Breast epithelium (tissue), 4 donors: ENCODE measurements at regions not wholly inside any gene's neighbourhood (a gene's known extent, or its start where the extent isn't known, plus 50 kb on each side); places are given as distances from the start of the nearest gene placed in this dataset.
A peak's percentile ranks its signal among the peaks of the same experiment; 100 is the strongest.

Source experiments
- DNase-seq, 2 donors: peaks; one replicate each; pipeline ENCODE4 v3.0.0-alpha.2; 2019; ENCODE audit warnings: low spot score in 2 of 2
- H3K27ac ChIP-seq, 2 donors: fragments of 200-600 bp; sonication (generic) in 1 of 2; one replicate each; pipeline ENCODE4 v1.5.1; 2016 to 2019; ENCODE audit warnings: mild to moderate bottlenecking in 1 of 2
- H3K27me3 ChIP-seq, 2 donors: fragments of 200-600 bp; sonication (generic) in 1 of 2; one replicate each; pipeline versions ENCODE4 v1.5.1 to v1.6.0; 2017 to 2019; ENCODE audit warnings: control low read depth in 1 of 2, mild to moderate bottlenecking in 1 of 2
- H3K36me3 ChIP-seq: fragments of 200-600 bp; one replicate; pipeline ENCODE4 v1.5.1; 2019
- H3K4me1 ChIP-seq, 2 donors: fragments of 200-600 bp; sonication (generic); one replicate each; pipeline ENCODE4 v1.5.1; 2016 to 2019; ENCODE audit warnings: control low read depth in 1 of 2
- H3K4me3 ChIP-seq, 3 donors: fragments of 200-600 bp; sonication (generic); 1 replicate in 2 of 3; 2 replicates in 1 of 3; pipeline ENCODE4 v1.5.1; 2016 to 2019; ENCODE audit warnings: mild to moderate bottlenecking in 3 of 3, moderate library complexity in 2 of 3
- H3K9me3 ChIP-seq, 2 donors: fragments of 200-600 bp; sonication (generic) in 1 of 2; one replicate each; pipeline ENCODE4 v1.5.1; 2016 to 2019; ENCODE audit warnings: control low read depth in 1 of 2
- POLR2A ChIP-seq: fragments of 450-650 bp; IDR thresholded peaks from one replicate; pipeline ENCODE4 v1.6.1; 2016; ENCODE audit warnings: antibody characterized with exemption, mild to moderate bottlenecking, moderate library complexity
- POLR2AphosphoS5 ChIP-seq, 3 donors: sonication (generic); formaldehyde crosslinking; IDR thresholded peaks; one replicate each; pipeline ENCODE4 v1.6.1; 2017; ENCODE audit warnings: antibody characterized with exemption in 3 of 3
- intact Hi-C: fragments of 100-400 bp; cut with DNase I; formaldehyde crosslinking; loops from one replicate; pipeline ENCODE4 v1.15.1; 2023; ENCODE audit warnings: low total_unique reads
- TF ChIP-seq, protein P1 (sequence below), 3 donors: fragments of 450-650 bp; IDR thresholded peaks; one replicate each; pipeline ENCODE4 v1.5.1; 2016 to 2017; ENCODE audit warnings: antibody characterized with exemption in 3 of 3, mild to moderate bottlenecking in 3 of 3, moderate library complexity in 3 of 3

DNA sequence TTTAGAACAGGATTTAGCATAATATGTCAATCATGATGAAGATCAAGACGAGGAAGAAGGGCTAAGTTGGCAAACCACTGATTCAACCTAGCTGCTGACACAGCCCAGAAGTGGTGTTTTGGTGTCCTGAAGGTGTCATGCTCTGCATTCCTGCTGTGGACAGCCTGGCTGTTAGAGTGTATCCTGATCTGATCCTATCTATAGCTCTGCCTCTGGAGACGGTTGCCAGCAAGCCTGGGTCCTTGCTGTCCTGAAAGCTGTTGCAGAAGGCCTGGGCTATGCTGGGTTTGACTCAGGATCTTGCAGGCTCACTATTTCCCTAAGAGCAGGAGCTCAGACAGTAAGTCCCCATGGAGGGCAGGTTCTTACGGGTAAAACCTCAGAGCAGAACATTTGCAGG lies 416.4 kb downstream of the TSHZ3 start:
- intact Hi-C loops: no loop called here
- DNase-seq: no peak
- no peak overlapping the region for H3K4me3 ChIP-seq

GRCh38 chr19:30930941-30931706 lies 418.1 kb downstream of the TSHZ3 start:
- peaks cover 0 to 9% of the 10 kb centered on the region in 2 donors for H3K27me3 ChIP-seq
- H3K9me3 ChIP-seq: peaks cover 0 to 7% of the 10 kb centered on the region in 2 donors
- DNase-seq: no peak
- H3K4me3 ChIP-seq: no peak overlapping the region
- intact Hi-C loops: no loop called here
- H3K27ac ChIP-seq: no peak overlapping the region
- H3K36me3 ChIP-seq: no peaks in the 10 kb centered on the region
- H3K4me1 ChIP-seq: no peaks in the 10 kb centered on the region
- TF ChIP-seq, protein P1, sequence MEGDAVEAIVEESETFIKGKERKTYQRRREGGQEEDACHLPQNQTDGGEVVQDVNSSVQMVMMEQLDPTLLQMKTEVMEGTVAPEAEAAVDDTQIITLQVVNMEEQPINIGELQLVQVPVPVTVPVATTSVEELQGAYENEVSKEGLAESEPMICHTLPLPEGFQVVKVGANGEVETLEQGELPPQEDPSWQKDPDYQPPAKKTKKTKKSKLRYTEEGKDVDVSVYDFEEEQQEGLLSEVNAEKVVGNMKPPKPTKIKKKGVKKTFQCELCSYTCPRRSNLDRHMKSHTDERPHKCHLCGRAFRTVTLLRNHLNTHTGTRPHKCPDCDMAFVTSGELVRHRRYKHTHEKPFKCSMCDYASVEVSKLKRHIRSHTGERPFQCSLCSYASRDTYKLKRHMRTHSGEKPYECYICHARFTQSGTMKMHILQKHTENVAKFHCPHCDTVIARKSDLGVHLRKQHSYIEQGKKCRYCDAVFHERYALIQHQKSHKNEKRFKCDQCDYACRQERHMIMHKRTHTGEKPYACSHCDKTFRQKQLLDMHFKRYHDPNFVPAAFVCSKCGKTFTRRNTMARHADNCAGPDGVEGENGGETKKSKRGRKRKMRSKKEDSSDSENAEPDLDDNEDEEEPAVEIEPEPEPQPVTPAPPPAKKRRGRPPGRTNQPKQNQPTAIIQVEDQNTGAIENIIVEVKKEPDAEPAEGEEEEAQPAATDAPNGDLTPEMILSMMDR (IDR thresholded peaks at IDR 0.05): no peak
- TF ChIP-seq POLR2A: no peak
- no peak for TF ChIP-seq POLR2AphosphoS5 (IDR thresholded peaks at IDR 0.05)

More for the DNA sequence above, 416.4 kb downstream of the TSHZ3 start:
- TF ChIP-seq, protein P1 (IDR thresholded peaks at IDR 0.05): no peak
- TF ChIP-seq POLR2A (no peak), POLR2AphosphoS5 (IDR thresholded peaks at IDR 0.05) (no peak)
- H3K27me3 ChIP-seq: peaks cover 0 to 9% of the 10 kb centered on the region in 2 donors
- H3K27ac ChIP-seq: no peak overlapping the region
- peaks cover 0 to 7% of the 10 kb centered on the region in 2 donors for H3K9me3 ChIP-seq
- H3K36me3 ChIP-seq: no peaks in the 10 kb centered on the region
- H3K4me1 ChIP-seq: no peaks in the 10 kb centered on the region

GRCh38 chr19:30927705-30928104 lies 421.5 kb downstream of the TSHZ3 start:
- TF ChIP-seq POLR2A: no peak
- TF ChIP-seq POLR2AphosphoS5 (IDR thresholded peaks at IDR 0.05): no peak
- TF ChIP-seq, protein P1 (IDR thresholded peaks at IDR 0.05): no peak
- Histone ChIP-seq H3K27me3 (peaks cover 0 to 9% of the 10 kb centered on the region in 2 donors), H3K27ac (no peak overlapping the region), H3K36me3 (no peaks in the 10 kb centered on the region), H3K4me3 (no peak overlapping the region), H3K4me1 (no peaks in the 10 kb centered on the region), H3K9me3 (peaks cover 0 to 7% of the 10 kb centered on the region in 2 donors)
- intact Hi-C loops: no loop called here
- DNase-seq: no peak

GRCh38 chr19:30924670-30925069 lies 424.6 kb downstream of the TSHZ3 start:
- no peak for TF ChIP-seq POLR2AphosphoS5 (IDR thresholded peaks at IDR 0.05)
- TF ChIP-seq, protein P1 (IDR thresholded peaks at IDR 0.05): no peak
- TF ChIP-seq POLR2A: no peak
- peaks cover 0 to 7% of the 10 kb centered on the region in 2 donors for H3K9me3 ChIP-seq
- DNase-seq: no peak
- H3K27me3 ChIP-seq: no peaks in the 10 kb centered on the region
- no peaks in the 10 kb centered on the region for H3K4me1 ChIP-seq
- no peaks in the 10 kb centered on the region for H3K36me3 ChIP-seq
- H3K27ac ChIP-seq: no peak overlapping the region
- intact Hi-C loops: no loop called here
- peak overlapping the region in 1 of 3 donors; percentile 22 for H3K4me3 ChIP-seq

DNA sequence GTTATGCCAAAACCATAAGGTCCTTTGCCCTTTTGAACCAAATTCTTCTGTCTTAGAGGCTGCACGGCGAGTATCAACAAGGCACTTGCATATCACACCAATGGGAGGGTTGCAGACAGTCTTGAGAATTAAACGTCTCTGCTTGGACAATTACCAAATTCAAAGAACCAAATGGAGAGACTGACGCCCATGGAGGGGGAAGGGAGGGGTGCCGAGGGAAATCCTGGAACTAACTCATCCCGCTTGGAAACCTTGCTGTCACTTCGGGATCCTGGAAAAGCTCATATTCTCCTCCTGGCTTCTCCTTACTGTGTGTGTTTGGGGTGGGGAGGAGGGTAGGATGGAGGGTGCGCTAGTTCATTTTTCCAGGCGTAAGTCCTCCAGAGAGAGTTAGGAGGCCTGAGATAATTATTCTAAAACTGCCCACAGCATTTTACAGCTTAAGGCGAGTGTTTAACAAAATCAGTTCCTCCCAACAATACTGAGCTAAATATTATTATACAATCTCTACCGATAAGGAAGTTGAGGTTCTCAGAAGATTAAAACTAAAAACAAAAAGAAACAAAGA lies 425.1 kb downstream of the TSHZ3 start:
- Histone ChIP-seq H3K4me1 (no peaks in the 10 kb centered on the region), H3K27ac (no peak overlapping the region), H3K36me3 (no peaks in the 10 kb centered on the region), H3K27me3 (no peaks in the 10 kb centered on the region), H3K4me3 (peak overlapping the region in 1 of 3 donors; percentile 22), H3K9me3 (peaks cover 0 to 7% of the 10 kb centered on the region in 2 donors)
- DNase-seq: no peak
- intact Hi-C loops: no loop called here
- TF ChIP-seq POLR2A: no peak
- TF ChIP-seq, protein P1 (IDR thresholded peaks at IDR 0.05): no peak
- no peak for TF ChIP-seq POLR2AphosphoS5 (IDR thresholded peaks at IDR 0.05)
